ENCODE measurements at regions not wholly inside any gene's neighbourhood (a gene's known extent, or its start where the extent isn't known, plus 50 kb on each side); places are given as distances from the start of the nearest gene placed in this dataset.

DNA sequence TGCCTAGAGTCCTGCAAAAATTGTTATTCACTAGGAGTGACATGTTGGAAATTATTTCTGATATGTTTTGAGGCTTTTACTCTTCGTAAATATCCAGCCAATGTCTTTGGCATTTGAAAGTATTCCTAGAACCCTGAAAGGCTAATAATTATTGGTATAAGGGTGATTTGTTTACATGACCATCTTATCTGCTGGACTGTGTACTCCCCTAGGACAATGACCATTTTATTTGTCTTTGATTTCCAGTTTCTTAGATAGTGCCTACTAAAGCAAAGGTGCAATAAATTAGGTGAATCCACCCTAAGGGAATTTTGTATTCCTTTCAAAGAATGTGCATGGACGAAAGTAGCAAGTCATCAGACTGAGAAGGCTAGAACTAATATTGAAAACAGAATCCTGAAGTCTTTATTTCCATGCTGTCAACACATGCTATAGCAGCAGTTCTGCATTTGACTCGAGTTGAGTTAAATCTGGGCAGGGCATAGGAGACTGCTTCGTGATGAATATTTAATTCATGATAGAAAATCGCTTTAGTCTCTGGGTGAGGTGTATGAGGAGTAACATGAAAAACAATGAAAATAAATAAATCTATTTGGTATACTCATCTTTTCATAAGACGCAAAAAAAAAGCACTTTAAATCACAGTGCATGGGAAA, 235.7 kb downstream of the GPD2 start:
- Histone ChIP-seq H3K9me3 (replicated peaks; ENCODE audit: control insufficient read depth, insufficient read depth, low read length) (no peaks in the 10 kb centered on the region), H3K9ac (ENCODE audit: control insufficient read depth, insufficient read depth, low read length) (no peak overlapping the region), H3K4me1 (ENCODE audit: control insufficient read depth, insufficient read depth, low read length) (no peaks in the 10 kb centered on the region), H3K4me2 (ENCODE audit: control insufficient read depth, insufficient read depth) (no peak overlapping the region), H4K20me1 (ENCODE audit: control insufficient read depth, insufficient read depth) (no peaks in the 10 kb centered on the region), H3K4me3 (no peak overlapping the region), H2AFZ (ENCODE audit: control insufficient read depth, low read depth, low read length) (no peak overlapping the region), H3K27ac (ENCODE audit: control insufficient read depth, insufficient read depth) (no peak overlapping the region), H3K79me2 (ENCODE audit: control insufficient read depth, insufficient read depth, low read length) (no peaks in the 10 kb centered on the region), H3K27me3 (replicated peaks in 1 of 2; ENCODE audit: control insufficient read depth in 2 of 2, insufficient read depth in 2 of 2, low read length in 1 of 2) (no peaks in the 10 kb centered on the region), H3K36me3 (ENCODE audit: control insufficient read depth in 2 of 2, insufficient read depth in 2 of 2, low read length in 1 of 2) (no peaks in the 10 kb centered on the region)
- FAIRE-seq (no peak), DNase-seq (ENCODE audit: low read depth, low spot score) (no peak), ATAC-seq (no peak)
- intact Hi-C loops (cut with micrococcal nuclease; ENCODE audit: unreplicated experiment), result no loop called here
- in situ Hi-C loops (cut with MboI), result no loop called here
- ChIA-PET CTCF (no interaction called here), SMC1A (ENCODE audit: uncharacterized antibody, unreplicated experiment) (no interaction called here), POLR2A (no interaction called here), RAD21 (ENCODE audit: unreplicated experiment) (no interaction called here)
- 24% methylated on average over 6 of the region's 6 CpGs for WGBS (ENCODE audit: insufficient coverage, insufficient replicate concordance, low lambda C conversion rate, missing lambda C conversion rate)
- TF ChIP-seq, protein P1, sequence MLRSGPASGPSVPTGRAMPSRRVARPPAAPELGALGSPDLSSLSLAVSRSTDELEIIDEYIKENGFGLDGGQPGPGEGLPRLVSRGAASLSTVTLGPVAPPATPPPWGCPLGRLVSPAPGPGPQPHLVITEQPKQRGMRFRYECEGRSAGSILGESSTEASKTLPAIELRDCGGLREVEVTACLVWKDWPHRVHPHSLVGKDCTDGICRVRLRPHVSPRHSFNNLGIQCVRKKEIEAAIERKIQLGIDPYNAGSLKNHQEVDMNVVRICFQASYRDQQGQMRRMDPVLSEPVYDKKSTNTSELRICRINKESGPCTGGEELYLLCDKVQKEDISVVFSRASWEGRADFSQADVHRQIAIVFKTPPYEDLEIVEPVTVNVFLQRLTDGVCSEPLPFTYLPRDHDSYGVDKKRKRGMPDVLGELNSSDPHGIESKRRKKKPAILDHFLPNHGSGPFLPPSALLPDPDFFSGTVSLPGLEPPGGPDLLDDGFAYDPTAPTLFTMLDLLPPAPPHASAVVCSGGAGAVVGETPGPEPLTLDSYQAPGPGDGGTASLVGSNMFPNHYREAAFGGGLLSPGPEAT (IDR thresholded peaks at IDR 0.05; ENCODE audit: low read depth), result no peak
- TF ChIP-seq NFYB (IDR thresholded peaks at IDR 0.05; ENCODE audit: insufficient read depth, low read depth, low read length) (no peak), POU2F2 (IDR thresholded peaks at IDR 0.05; ENCODE audit: borderline replicate concordance, low read depth, low read length) (no peak)
- BruUV-seq (replicated peaks), result no TSS peak

DNA sequence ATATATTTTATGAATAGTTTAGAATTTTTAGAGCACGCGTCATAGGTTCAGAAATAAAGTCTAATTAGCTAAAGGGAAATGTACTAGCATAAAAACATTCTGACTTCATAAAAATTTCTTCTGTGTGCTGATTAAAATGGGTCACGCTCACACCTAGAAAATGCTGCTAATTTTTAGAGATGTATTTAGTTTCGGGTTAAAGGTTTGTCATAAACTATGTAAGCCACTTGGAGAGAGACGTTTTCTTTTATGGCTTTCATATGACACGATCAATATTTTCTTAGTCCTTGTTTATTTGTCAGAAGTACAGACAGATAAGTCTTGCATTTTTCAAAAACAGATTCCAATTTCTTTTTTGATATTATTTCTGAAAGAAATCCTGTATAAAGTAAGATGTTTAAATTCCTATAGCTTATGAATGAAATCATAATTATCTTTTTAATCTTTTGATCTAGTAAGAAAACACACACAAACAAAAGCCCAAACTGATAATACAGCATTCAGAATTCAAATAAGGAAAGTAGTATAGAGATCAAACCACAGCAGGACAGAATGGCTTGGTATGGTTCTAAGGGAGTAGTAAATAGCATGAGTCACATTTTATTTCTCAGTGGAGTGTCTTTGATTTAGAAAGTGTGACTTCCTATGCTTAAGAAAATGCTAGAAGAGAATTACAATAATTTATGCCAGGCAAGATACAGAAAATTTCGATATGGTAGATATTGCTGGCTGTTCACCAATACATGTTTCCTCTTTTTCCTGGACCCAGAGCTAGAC, 236.6 kb downstream of the GPD2 start:
- no TSS peak for BruUV-seq (replicated peaks)
- Histone ChIP-seq H3K27ac (ENCODE audit: control insufficient read depth, insufficient read depth) (no peak overlapping the region), H4K20me1 (ENCODE audit: control insufficient read depth, insufficient read depth) (no peaks in the 10 kb centered on the region), H3K9me3 (replicated peaks; ENCODE audit: control insufficient read depth, insufficient read depth, low read length) (no peaks in the 10 kb centered on the region), H3K9ac (ENCODE audit: control insufficient read depth, insufficient read depth, low read length) (no peak overlapping the region), H3K27me3 (replicated peaks in 1 of 2; ENCODE audit: control insufficient read depth in 2 of 2, insufficient read depth in 2 of 2, low read length in 1 of 2) (no peaks in the 10 kb centered on the region), H3K36me3 (ENCODE audit: control insufficient read depth in 2 of 2, insufficient read depth in 2 of 2, low read length in 1 of 2) (no peaks in the 10 kb centered on the region), H3K79me2 (ENCODE audit: control insufficient read depth, insufficient read depth, low read length) (no peaks in the 10 kb centered on the region), H3K4me3 (no peak overlapping the region), H3K4me1 (ENCODE audit: control insufficient read depth, insufficient read depth, low read length) (no peaks in the 10 kb centered on the region), H2AFZ (ENCODE audit: control insufficient read depth, low read depth, low read length) (no peak overlapping the region), H3K4me2 (ENCODE audit: control insufficient read depth, insufficient read depth) (no peak overlapping the region)
- TF ChIP-seq POLR2A (IDR thresholded peaks at IDR 0.05; ENCODE audit: low read depth, low read length), result no peak
- no peak for TF ChIP-seq HDGF (IDR thresholded peaks at IDR 0.05)
- no peak for TF ChIP-seq EGR1 (IDR thresholded peaks at IDR 0.05; ENCODE audit: borderline replicate concordance in 1 of 2, low read depth in 2 of 2, low read length in 2 of 2)
- no peak for TF ChIP-seq KAT2A (conservative IDR thresholded peaks at IDR 0.05; ENCODE audit: control insufficient read depth, low read depth, low read length)
- DNase-seq (ENCODE audit: low read depth, low spot score), result no peak
- intact Hi-C loops (cut with micrococcal nuclease; ENCODE audit: unreplicated experiment) (no loop called here), in situ Hi-C loops (cut with MboI) (no loop called here)
- ChIA-PET POLR2A (no interaction called here), CTCF (no interaction called here), SMC1A (ENCODE audit: uncharacterized antibody, unreplicated experiment) (no interaction called here), RAD21 (ENCODE audit: unreplicated experiment) (no interaction called here)
- no peak for FAIRE-seq
- no peak for ATAC-seq
- WGBS (ENCODE audit: insufficient coverage, insufficient replicate concordance, low lambda C conversion rate, missing lambda C conversion rate), result 46% methylated on average over 7 of the region's 7 CpGs
